ENCODE measurements at regions not wholly inside any gene's neighbourhood (a gene's known extent, or its start where the extent isn't known, plus 50 kb on each side); places are given as distances from the start of the nearest gene placed in this dataset.

DNA sequence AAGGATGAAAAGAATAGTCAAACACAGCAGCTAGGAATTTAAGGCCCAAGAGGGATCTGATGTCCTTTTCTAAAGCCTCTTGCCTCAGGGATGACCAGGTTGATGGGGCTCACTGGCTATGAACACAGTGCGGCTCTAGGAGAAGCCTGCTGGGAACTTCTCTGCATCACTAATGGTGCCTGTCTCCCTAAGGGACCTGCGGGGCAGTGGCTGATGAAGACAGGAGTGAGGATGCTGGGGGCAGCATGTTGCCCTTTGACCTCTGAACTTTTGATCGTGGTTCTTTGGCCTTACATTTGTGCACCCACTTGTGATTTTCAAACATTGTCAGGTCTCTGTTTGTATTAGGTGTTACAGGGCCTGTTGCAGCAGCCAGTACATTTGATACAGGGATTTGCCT is 64.9 kb upstream of the KLHL25 start:
- TF ChIP-seq, protein P1, sequence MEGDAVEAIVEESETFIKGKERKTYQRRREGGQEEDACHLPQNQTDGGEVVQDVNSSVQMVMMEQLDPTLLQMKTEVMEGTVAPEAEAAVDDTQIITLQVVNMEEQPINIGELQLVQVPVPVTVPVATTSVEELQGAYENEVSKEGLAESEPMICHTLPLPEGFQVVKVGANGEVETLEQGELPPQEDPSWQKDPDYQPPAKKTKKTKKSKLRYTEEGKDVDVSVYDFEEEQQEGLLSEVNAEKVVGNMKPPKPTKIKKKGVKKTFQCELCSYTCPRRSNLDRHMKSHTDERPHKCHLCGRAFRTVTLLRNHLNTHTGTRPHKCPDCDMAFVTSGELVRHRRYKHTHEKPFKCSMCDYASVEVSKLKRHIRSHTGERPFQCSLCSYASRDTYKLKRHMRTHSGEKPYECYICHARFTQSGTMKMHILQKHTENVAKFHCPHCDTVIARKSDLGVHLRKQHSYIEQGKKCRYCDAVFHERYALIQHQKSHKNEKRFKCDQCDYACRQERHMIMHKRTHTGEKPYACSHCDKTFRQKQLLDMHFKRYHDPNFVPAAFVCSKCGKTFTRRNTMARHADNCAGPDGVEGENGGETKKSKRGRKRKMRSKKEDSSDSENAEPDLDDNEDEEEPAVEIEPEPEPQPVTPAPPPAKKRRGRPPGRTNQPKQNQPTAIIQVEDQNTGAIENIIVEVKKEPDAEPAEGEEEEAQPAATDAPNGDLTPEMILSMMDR (IDR thresholded peaks at IDR 0.05), result no peak
- no peak for TF ChIP-seq EZH2 (IDR thresholded peaks at IDR 0.05; ENCODE audit: borderline replicate concordance, insufficient read depth, low read depth, low read length, poor library complexity, severe bottlenecking)

Data from B cell (primary cell).